ENCODE measurements at regions not wholly inside any gene's neighbourhood (a gene's known extent, or its start where the extent isn't known, plus 50 kb on each side); places are given as distances from the start of the nearest gene placed in this dataset.

DNA sequence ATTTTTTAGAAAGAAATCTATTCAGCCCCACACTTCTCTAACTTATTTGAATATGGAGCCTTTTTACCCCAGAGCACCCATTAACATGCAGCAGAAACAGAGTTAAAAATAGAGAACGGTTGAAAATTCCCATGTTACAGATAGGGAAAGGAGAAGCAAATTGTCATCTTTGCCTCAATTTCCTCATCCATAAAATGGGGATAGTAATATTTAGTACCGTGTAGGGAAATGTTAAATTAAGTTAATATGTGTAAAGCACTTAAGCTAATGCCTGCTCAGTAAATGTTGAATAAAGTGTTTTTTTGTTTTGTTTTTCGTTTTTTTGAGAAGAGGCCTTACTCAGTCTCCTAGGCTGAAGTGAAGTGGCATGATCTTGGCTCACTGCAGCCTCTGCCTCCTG, 50.3 kb downstream of the NAV1 start:
- no peak for DNase-seq (ENCODE audit: low read depth in 2 of 2)

DNA sequence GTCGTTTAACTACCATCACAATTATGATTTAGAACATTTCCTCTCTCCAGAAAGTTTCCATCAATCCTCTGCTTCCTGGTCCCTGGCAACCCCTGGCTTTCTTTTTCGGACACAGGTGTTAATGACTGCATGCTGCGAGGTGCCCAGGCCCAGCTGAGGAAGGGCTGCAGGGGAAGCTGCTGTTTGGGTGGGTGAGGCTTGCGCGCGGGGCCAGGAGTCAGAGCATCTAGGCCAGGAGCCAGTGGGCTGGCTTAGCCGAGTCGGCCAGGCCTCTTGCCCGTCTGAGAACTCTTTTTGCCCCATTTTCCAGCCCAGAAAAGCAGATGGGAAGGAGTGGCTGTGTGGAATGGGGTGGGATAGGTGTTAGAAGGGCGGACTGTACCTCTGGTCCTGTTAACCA, 51.5 kb downstream of the NAV1 start:
- no peak for DNase-seq (ENCODE audit: low read depth in 2 of 2)

DNA sequence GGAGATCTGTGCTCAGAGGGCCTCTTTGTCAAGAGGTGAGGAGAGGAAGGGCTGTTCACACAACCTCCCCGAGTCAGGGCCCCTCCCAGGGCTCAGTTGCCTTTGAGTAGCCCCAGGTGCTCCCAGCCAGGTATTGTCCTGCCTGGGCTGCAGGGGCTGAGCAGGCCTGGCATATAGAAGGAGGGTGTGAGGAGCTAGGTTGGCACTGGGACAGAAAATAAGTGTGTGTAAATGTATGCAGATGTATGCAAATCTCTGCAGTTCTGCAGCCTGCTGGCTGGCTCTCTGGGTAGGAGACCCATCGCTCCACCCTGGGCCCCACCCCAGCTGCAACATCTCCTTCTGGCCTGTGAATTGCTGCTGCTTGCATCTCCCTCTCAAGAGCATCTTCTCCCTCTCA, 52.4 kb downstream of the NAV1 start:
- DNase-seq (ENCODE audit: low read depth in 2 of 2) = no peak

DNA sequence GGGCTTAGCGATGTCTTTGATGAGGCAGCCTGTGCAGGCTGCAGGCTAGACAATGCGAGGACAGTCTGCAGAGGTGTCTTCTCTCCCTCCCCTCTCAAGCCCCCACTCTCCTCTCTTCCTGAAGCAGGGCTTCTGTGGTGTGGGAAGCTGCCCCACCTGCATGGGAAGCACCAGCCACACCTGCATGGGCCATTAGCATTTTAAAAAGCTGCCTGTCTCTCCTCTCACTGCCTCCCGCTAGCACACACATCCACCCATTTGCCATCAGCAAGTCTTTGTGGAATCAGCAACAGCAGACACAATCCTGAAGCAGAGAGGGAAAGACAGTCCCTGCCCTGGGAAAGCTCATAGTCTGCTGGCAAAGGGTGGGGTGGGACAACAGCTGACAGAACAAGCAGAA, 53.1 kb downstream of the NAV1 start:
- DNase-seq (ENCODE audit: low read depth in 2 of 2) = no peak

DNA sequence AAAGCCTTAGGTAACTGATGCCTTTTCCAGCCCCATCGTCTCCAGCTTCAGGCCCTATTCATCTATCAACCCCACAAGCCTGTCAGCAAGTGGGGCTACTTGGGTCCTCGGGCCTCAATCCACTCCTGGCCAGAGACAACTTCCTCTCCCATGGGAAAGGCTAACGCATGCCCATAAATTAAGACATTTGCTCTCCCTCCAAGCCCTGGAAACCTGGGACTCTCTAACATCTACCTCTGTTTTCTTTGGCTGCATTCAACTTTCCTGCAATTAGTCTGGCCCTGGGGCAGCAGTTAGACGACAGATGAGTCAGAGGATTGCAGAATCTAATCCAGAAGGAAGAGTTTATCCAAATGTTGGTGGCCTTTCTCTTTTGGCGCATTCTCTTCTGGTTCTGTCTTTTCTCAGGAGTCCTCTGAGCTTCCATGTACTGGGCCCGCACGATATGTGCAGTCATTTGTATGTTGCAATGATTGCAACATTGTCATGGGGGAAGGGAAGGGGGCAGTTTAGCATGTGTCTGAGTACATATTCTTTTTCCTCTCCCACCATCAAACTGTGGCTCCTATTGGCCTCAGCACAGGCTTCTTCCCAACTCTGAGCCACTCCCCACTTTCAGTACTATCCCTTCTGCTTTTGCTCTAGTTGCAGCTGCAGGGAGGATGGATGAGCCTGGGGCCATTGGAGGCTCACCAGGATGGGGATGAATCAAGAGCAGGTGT, 54.4 kb downstream of the NAV1 start:
- DNase-seq (ENCODE audit: low read depth in 2 of 2) = no peak

DNA sequence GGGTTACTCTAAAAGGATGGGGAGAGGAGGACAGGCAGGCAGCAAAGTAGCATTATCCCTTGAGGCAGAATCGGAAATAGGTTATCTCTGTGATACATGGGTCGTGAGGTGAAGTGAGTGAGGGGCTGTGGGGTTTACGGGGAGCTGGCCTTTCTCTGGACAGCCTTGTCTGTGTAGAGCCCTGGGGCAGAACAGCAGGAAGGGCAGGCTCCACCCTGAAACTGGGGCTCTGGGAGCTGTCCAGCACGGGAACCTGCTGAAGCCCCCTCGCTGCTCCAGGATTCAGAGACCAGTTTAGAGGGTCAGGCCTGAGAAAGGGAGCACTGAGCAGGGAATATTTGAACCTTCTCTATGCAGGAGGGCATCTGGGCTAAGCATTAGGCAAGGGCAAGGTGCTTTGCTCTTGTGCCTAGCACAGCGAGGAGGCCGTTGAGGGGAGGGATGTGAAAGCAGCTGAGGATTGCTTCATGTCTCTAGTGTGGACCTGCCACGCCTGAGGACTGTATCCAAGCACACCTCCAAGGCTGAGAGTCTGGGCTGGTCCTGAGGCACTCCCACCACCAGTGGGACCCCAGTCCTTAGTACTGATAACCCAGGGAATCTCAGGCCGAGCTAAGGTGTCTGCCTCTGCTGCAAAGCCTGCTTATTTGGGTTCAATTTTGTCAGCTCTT, 55.8 kb downstream of the NAV1 start:
- DNase-seq (ENCODE audit: low read depth in 2 of 2) = no peak

DNA sequence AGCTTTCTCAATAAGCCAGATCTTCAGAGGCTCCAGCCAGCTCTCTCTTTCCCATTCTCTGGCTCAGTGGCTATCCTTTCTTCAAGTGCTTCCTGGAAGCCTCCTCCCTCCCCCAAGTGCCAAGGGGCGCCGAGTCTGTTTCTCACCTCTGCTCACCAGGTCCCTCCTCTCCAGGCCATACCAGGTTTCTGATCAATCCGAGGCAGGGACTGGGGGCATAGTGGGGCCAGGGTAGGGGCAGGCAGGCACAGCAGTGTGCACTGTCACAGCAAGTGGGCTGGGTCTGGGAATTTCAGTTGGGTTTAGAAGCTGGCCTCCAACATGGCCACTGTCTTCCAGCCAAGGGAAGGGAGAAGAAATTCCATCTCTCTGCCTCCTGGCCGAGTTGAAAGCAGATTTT, 56.5 kb downstream of the NAV1 start:
- DNase-seq (ENCODE audit: low read depth in 2 of 2) = no peak

DNA sequence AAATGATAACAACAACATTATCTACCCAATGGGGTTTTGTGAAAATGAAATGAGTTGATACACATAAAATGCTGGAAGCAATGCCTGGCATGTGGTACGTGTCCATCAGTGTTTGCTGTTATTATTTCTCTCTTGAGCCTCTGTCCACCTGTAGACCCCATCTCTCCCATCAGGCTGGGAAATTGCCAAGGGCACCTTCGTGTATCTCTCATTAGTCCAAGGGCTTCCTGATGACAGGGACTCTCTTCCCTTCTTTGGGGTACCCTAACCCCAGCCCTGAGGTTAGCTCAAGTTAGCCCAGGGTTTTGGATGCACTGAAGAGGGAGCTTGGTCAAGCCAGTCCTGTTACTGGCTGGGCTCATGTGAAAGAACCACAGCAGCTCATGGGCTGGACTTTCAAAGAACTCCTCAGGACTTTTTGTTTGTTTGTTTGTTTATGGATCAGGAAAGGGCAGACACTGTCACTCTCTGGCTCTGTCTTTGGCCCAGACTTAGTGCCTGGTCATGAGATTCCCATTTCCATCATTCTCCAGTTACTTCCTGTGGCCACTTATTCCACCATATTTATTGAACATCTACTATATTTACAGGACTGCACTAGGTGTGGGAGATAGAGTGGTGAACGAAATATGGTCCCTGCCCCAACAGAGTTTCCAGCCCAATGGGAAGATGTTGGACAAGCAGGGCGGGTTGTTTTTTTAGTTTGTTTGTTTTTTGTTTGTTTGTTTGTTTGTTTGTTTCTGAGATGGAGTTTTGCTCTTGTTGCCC, 57.4 kb downstream of the NAV1 start:
- no peak for DNase-seq (ENCODE audit: low read depth in 2 of 2)

DNA sequence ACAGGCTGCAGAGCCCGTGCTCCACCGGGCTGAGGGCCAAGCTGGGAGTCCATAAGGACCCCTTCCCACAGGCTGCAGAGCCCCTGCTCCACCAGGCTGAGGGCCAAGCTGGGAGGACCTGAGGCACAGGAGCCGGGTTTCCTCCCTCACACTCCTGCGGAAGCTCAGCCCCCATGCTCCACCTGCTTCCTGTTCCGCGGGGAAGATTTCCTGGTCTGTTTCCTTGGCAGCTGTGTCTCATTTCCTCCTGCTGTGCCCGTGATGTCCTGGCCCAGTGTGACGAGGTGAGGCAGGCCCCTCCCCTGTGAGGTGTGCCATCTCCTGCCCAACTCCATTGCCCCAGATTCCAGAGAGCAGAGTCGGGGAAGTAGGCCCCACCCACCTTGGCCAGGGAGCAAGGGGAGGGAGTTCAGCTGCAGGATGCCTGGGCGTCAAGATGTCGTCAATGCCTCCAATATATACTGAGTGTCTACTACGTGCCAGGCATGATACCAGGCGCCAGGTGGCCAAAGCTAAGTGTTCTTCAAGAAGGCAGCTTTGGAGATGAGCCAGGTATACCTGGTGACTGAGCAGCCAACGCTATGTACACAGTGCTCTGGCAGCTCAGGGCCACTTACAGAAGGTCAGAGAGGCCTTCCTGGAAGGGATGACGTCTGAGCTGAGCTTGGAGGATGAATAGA, 58.8 kb downstream of the NAV1 start:
- no peak for DNase-seq (ENCODE audit: low read depth in 2 of 2)

DNA sequence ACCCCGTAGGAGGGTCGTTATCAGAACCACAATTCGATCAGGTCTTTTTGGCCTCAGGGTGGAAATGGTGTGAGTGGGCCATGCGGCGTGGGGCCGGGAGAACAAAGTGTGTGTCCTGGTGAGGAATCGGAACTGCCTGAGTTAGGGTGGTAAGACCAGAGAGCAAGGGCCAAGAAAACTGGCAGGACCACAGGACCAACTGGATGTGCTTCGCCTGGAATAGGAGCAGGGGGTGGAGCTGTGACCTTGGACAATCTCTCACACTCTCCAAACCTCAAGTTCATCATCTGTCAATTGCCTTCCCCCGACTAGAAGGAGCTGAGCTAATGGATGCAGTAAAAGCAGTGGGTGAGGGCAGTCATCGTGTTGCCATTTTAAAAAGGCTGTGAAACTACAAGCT, 59.5 kb downstream of the NAV1 start:
- no peak for DNase-seq (ENCODE audit: low read depth in 2 of 2)

DNA sequence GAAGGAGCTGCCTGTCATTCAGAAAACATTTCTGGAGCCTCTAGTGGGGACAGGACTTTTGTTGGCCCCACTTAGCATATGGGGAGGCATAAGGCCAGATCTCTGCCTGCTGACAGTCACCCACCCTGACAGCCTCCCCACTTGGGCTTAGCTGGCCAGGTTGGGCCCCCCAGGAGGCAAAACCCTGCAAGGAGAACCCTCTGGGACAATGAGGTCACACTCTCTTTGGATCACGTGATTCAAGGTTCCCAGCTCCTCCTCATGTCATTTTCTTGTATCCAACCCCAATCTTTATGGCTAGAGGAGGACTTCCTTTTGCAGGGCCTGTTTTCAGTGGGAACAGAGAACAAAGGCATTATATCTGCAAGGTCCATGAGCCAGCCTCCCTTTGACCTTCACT, 60.0 kb downstream of the NAV1 start:
- DNase-seq (ENCODE audit: low read depth in 2 of 2) = no peak

DNA sequence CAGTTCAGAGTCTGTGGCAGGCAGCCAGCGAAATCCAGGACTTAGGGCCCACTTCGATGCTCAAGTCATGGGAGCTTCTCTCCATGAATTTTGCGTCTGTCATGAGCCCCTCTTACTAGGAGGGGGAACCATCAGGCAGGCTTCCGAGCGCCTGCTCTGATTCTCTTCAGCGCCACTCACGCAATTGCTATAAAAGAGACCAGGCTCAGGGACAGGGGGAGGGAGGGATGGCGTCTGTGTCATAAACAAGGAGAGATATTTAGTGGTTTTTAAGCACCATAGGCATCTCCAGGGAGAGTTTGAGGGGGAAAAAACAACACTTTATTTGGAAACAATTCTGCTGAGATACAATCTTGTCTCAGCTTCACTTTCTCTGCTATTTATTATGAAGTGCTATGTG, 60.6 kb downstream of the NAV1 start:
- DNase-seq (ENCODE audit: low read depth in 2 of 2) = no peak

DNA sequence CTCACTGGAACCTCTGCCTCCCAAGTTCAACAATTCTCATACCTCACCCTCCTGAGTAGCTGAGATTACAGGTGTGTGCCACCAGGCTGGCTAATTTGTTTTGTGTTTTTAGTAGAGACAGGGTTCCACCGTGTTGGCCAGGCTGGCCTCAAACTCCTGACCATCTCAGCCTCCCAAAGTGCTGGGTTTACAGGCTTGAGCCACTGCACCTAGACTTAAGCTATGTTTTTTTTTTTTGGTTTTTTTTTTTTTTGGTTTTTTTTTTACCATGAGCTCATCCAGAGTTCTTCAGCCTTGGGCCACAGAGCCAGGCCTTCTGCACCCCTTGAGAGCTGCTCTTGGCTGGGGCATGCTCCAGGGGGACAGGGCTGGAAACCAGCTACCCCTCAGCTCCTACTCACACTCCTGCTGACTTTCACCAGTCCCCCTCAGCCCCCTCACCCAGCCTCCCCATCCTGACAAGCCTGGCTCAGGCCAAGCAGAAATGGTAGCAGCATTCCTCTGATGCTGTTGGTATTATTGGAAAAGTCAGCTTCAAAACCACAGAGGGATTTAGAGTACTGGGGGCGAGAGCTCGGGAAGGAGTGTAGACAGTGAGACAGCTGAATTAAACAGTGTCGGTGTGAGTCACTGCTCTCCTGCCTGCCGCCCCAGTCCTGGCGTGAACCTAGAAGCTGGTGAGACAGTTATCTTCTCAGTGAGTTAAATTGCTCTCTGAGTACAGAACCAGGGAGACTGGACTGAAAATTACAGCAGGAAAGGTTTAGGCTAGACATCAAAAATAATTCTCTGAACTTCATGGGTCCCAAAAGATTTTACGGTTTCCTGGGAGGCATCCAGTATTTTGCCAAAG, 63.7 kb downstream of the NAV1 start:
- no peak for DNase-seq (ENCODE audit: low read depth in 2 of 2)

DNA sequence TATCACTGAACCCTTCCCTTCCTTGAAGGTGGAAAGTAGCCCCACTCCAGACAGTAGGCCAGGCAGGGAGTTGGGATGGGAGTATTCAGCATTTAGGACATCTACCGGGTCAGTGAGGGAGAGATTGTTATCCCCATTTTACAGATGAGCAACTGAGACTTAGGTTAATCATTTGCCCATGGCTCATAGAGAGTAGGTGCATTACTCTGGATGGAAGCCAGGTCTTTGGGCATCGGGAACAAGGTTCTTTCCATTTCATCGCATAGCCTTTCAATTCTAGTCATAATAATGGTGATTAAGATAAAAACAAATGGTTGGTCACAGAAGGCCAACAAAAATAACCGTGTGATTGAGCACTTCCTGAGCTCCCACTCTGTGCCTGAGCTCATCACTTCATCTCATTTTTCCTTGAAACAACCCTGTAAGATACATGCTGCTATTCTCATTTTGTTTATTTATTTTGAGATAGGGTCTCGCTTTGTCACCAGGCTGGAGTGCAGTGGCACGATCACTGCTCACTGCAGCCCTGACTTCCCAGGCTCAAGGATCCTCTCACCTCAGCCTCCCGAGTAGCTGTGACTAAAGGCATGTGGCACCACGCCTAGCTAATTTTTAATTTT, 64.8 kb downstream of the NAV1 start:
- DNase-seq (ENCODE audit: low read depth in 2 of 2) = no peak

DNA sequence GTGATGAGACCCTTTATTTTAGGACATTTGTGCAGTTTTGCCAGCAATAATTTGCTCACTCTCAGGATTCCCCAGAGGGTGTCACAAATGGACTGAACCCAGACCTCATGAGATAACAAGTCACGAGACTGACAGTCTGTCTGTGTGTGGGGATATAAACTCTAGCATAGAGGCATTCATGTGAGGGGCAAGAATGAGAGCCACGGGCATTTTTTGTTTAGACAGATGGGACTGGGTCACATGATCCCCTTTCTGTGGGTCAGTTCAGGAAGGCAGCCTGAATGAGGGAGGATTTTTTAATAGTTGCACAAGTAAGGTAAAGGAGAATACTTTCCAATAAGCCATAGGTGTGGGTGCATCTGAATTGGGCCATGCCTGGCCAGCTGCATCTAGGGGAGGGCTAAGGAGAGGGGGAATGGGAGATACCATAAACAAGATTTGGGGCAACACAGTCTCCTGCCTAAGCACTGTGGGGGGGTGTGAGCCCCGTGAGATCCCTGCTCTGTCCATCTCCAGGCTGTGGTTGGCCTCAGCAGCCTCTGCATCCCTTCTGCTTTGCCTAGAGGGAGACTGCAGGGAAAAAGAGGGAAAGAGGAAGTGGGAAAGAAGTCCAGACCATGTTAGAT, 66.6 kb downstream of the NAV1 start:
- DNase-seq (ENCODE audit: low read depth in 2 of 2) = no peak

DNA sequence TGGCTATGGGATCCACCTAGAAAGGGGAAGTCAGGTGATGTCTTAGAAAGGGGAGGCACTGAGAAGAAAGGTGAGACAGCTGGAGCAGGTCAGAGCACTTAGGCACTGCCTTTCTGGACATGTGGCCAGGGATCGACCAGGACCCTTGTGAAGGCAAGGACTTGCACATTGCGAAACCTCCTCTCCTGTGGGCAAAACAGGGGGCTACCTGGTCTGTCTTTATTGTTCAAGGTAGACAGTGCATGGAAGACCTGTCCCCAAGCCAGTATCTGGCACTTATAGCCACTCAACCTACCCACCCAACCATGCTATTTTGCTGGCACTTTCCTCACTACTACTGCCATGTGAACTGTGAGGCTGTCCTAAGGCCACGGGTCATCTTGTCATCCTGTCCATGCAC, 67.2 kb downstream of the NAV1 start:
- no peak for DNase-seq (ENCODE audit: low read depth in 2 of 2)

DNA sequence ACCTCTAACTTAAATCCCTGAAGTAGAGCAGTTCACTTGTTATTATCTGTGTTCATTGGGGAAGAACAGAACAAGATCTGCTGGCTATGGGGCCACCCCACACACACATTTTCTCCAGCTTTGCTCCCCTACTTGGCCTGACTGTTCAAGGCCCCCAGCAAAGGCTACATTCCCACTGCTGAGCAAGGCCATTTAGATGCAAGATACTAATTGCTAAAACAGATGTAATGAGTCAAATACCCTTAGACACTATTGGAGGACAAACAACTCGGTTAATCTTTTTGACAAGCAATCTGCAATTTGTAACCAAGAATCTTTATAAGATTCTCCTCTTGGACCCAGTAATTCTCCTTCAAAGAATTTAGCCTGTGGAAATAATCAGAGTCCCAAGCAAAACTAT, 67.7 kb downstream of the NAV1 start:
- no peak for DNase-seq (ENCODE audit: low read depth in 2 of 2)

DNA sequence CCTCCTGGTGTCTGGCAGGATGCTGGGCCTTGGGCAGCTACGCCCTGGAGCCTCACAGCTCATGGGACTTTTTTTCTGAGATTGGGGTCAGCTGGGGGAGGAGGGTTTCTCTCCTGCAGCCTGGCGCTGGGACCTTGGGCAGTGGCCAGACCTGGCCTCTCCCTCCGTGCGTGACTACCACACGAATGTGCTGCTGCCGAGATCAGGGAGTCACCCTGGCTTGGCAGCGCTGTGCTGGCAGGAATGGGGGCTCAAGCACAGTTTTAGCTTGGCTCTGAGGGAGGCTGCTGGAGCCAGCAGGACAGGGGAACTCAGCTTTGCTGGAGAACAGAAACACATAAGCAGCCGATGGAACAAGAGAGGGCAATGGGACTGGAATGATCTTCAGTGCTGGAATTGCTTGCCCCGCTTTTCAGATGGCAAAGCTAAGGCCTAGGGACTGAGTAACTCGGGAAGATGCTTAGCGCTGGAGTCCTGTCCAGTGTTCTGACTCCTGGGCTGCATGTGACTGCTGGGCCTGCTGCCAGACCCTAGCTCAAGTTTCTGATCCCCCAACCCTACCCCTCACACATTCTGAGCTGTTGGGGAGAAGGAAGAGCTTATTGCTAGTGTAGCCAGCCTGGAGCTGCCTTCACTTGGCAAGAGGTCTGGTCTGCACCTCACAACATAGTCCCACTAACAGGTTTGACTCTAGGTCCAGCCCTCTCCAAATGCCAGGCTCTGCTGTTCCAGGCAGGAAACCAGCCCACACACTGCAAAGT, 69.9 kb downstream of the NAV1 start:
- DNase-seq (ENCODE audit: low read depth in 2 of 2) = no peak

DNA sequence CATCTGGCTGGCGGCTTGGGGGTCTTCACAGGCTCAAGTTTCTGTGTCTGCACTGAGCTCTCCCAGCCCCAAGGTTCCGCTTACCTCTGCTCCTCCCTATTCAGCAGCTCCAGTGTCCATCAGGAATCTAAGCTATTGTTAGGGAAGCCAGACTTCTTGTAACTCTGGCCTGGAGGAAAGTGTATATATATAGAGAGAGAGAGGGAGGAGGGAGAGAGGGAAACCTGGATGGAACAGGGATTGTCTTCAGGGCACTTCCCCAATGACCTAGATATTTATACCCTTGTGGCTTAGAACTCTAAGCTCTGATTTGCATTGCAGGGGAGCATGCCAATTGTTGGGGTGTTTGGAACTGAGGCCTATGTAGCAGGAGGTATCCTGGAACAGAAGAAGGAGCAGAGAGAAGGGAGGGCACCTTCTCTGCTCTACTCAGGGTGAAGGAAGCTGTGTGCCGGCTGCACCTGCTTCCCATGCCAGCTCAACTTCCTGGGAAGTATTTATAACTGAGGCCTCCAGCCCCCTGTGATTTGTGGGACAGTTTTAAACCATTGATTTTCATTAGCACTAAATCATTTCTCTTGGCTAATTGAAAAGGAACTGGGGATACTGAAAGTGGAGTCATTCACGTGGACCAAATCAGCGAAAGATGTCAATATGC, 70.9 kb downstream of the NAV1 start:
- DNase-seq (ENCODE audit: low read depth in 2 of 2) = no peak

All from stimulated activated CD4-positive, alpha-beta T cell treated with anti-CD3 and anti-CD28 coated beads, Interleukin-4, amount 100 ng/mL, for 48 hours (primary cell).